ENCODE measurements at regions not wholly inside any gene's neighbourhood (a gene's known extent, or its start where the extent isn't known, plus 50 kb on each side); places are given as distances from the start of the nearest gene placed in this dataset.

DNA sequence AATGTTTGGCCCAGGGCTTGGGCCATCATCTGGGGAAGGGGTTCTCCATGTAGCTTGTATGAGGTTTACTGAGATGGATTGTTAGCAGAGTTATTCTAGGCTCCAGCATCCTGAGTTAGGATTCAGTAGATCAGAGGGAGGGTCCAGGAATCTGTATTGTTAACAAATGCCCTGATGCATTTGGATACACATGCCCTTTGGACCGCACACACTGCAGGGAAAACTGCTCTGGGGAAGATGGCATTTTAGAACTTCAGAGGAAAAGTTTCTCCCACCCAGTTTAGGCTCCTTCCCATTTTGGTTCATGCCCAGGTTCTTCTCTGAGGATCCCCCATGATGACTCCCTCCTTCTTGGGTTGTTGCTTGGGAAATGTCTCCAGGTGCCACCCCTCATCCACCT, 193.3 kb downstream of the KTN1 start:
- no peak for TF ChIP-seq EZH2phosphoT487 (IDR thresholded peaks at IDR 0.05; ENCODE audit: unreplicated experiment)
- TF ChIP-seq EZH2 (IDR thresholded peaks at IDR 0.05; ENCODE audit: low read depth, unreplicated experiment), result no peak
- TF ChIP-seq, protein P1, sequence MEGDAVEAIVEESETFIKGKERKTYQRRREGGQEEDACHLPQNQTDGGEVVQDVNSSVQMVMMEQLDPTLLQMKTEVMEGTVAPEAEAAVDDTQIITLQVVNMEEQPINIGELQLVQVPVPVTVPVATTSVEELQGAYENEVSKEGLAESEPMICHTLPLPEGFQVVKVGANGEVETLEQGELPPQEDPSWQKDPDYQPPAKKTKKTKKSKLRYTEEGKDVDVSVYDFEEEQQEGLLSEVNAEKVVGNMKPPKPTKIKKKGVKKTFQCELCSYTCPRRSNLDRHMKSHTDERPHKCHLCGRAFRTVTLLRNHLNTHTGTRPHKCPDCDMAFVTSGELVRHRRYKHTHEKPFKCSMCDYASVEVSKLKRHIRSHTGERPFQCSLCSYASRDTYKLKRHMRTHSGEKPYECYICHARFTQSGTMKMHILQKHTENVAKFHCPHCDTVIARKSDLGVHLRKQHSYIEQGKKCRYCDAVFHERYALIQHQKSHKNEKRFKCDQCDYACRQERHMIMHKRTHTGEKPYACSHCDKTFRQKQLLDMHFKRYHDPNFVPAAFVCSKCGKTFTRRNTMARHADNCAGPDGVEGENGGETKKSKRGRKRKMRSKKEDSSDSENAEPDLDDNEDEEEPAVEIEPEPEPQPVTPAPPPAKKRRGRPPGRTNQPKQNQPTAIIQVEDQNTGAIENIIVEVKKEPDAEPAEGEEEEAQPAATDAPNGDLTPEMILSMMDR (conservative IDR thresholded peaks at IDR 0.05; ENCODE audit: low read depth in 2 of 2), result no peak
- no peak for TF ChIP-seq POLR2AphosphoS5 (IDR thresholded peaks at IDR 0.05; ENCODE audit: low read depth)
- TF ChIP-seq ZNF114 (CRISPR knock-in tag; IDR thresholded peaks at IDR 0.05), result no peak
- no peak for TF ChIP-seq JUNB (IDR thresholded peaks at IDR 0.05; ENCODE audit: unreplicated experiment)
- TF ChIP-seq REST (IDR thresholded peaks at IDR 0.05; ENCODE audit: unreplicated experiment), result no peak
- TF ChIP-seq CREB1 (CRISPR knock-in tag; IDR thresholded peaks at IDR 0.05; ENCODE audit: low read depth), result no peak
- TF ChIP-seq ETS1 (IDR thresholded peaks at IDR 0.05), result no peak
- TF ChIP-seq NANOG (IDR thresholded peaks at IDR 0.05; ENCODE audit: borderline replicate concordance), result no peak
- TF ChIP-seq STAT1 (IDR thresholded peaks at IDR 0.05; ENCODE audit: unreplicated experiment), result no peak
- TF ChIP-seq ZNF331 (CRISPR knock-in tag; IDR thresholded peaks at IDR 0.05; ENCODE audit: low read depth), result no peak
- no peak for TF ChIP-seq ZNF462 (CRISPR knock-in tag; IDR thresholded peaks at IDR 0.05)

All from GM23338 (cell line).